Epithelial cell of prostate (primary cell): ENCODE measurements at regions not wholly inside any gene's neighbourhood (a gene's known extent, or its start where the extent isn't known, plus 50 kb on each side); places are given as distances from the start of the nearest gene placed in this dataset.
"Not testable (repeated sequence)": the region's sequence is repeated elsewhere in the genome, so short reads cannot be mapped to it uniquely, and the experiment has no call there.

Source experiments
- DNase-seq: peaks from one replicate; pipeline ENCODE4 v3.0.0-alpha.2; 2011; ENCODE audit warnings: low read depth, low spot score
- H3K27ac ChIP-seq: fragments of 450-650 bp; 2 replicates; pipeline ENCODE4 v1.5.1; 2017; ENCODE audit warnings: mild to moderate bottlenecking

DNA sequence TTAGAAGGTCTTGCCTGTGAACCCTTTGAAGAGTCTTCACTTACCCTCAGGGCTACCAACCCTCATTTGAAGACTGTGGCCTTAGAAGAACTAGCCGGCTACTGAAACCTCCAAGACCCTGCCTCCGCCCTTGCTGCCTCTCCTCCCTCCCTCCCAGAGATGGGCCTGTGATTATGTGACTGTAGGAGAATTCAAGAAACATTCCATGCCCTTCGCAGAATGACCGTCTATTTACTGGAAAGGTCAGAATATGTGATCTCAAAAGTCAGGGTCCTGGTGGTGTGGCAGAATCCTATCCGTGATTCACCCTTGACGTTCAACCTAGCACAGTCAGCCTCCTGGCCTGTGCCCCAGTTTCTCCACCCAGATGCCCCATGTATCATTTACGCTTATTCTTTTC lies 109.6 kb downstream of the CTNND1 start:
- no peak overlapping the region for H3K27ac ChIP-seq
- no peak for DNase-seq

DNA sequence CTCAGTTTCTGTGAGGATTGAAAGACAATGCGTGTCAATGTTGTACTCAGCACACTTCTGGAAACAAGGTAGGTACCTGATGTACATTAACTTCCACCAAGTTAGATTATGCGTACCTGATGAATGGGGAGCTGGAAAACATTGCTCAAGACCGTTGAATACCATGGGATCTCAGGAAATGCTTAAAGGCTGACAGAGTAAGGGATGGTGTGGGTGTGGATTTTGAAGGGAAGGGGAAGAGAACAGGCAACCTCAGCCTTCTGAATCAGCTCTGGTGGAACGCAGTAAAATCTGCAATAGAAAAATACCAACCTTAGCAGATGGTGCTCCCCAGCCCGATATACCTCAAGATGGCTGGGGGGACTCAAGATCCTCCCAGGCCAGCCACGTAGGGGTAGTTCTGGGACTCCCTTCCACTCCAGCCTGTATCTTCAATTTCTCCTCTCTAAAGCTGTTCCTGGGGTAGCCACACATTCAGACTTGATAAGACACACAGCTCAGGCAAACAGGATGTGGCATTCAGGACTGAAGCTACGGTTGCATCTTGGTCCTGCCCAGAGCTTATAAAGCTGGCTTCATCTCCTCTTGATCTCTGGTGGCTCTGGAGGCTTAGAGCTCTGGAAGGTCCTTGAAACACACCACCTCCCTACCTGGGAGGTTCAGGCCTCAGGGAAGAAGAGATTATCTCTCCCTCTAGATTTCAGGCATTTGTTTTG lies 111.8 kb downstream of the CTNND1 start:
- DNase-seq, result peak; percentile 24

DNA sequence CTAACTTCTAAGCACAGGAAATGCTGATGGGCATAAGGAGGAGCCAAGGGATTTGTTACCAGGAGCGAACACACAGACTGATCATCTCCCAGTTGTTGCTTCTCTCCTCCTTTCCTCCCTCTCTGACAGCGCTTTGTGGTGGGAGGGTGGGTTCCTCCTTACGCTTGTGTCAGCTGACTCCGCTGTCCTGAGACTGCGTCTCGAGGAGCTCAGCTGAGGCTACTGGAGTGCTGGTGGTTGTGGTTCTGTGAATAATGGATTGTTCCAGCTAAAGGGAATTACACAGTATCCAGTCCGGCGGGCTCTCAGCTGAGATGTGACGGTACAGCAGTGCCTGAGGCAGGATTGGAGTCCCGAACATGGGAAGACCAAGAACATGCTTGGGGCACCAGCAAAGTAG lies 113.4 kb downstream of the CTNND1 start:
- no peak for DNase-seq
- H3K27ac ChIP-seq, result no peak overlapping the region

More for the DNA sequence above, 111.8 kb downstream of the CTNND1 start:
- peak overlapping the region; percentile 88 for H3K27ac ChIP-seq

DNA sequence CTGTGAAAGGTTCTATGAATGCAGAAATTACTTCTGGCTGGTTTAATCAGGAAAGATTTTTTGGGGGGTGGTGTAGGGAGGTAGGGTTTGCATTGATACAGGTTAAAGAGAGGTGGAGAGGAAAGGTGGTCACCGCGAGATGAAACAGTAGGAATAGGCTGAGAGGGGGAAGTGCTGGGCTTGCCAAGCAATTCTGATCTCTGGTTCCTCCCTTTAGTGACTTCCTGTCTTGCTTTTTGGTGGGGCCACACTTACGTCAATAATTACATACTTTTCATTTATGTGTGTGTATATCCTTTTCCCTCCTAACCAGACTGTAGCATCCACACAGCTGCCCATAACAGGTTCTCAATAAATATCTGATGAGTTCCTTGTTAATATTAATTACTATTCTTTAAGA lies 120.0 kb downstream of the CTNND1 start:
- no peak for DNase-seq
- H3K27ac ChIP-seq, result no peak overlapping the region

DNA sequence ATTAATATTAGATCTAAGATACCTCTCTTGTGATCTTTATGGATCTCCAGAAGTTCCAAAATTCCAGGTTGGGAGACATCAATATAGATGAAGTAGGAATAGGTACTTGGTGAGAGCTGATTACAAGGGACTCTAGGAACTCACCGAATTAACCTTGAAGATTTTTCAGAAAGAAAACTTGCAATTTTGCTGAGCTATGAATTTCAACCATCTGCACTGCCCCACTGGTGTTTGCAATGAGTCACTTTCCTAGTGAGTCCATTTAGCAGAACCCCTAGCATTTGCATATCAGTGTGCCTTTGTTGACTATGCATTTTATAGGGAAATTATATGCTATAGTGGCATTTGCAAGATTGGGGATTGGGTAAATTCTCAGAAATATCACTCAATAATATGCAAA lies 122.0 kb downstream of the CTNND1 start:
- no peak overlapping the region for H3K27ac ChIP-seq
- DNase-seq, result no peak

DNA sequence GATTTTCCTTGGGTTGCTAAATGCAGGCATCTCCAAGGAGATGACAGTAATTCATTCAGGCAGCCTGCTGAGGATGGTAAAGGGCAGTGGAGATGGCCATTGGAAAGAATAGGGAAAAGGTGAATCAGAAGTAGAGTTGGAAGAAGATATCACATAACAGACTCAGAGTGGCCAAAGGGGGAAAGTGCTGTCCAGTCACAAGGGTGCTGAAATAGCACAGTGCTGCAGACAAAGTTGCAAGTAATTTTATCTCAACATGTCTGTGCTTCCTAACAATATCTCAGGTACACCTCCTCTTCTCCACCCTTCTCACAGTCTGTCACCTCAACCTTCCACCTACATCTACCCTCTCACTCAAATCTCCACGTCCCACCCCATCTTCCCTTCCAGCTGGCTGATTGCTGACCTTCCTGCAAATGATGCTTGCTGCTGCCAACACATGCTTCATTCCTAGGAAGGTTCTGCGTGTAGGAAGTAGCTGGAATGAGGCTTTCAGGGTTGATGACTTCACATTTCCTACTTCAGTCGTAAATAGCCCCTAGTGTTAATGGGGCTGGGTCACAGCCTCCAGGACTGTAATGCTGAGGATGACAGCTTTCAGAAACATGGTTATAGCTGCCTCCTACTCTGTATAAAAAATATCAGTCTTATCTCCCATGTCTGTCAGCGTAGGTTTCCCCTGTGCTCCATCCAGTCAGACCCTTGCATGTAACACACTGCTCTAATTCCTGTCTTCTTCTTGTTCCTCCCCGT lies 123.9 kb downstream of the CTNND1 start:
- DNase-seq, result no peak
- H3K27ac ChIP-seq, result no peak overlapping the region

DNA sequence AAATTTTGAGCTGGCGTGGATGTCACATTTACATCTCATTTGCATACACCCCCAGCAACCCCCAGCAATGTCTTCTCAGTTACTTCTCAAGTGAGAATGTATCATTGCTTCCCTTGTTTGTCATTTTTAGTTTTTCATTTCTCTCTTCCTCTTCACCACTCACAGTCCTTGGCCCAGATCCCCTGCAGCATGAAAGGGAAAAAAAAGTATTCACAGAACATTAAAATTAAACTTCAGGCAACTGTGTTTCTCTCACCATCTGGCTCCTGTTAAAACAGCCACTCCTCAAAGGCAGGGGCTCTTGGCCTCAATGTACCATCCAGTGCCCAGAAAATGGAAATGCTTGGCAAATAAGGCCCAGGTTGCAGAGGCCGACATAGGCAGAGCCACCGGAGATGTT lies 126.8 kb downstream of the CTNND1 start:
- no peak for DNase-seq
- H3K27ac ChIP-seq, result no peak overlapping the region

DNA sequence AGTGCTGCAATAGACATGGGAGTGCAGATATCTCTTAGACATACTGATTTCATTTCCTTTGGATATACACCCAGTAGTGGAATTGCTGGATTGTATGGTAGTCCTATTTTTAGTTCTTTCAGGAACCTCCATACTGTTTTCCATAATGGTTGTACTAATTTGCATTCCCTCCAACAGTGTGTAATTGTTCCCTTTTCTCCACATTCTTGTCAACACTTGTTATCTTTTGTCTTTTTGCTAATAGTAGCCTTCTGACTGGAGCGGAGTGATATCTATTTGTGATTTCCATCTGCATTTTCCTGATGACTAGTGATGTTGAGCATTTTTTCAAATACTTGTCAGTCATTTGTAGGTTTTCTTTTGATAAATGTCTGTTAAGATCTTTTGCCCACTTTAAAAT lies 128.9 kb downstream of the CTNND1 start:
- DNase-seq, result no peak
- no peak overlapping the region for H3K27ac ChIP-seq

DNA sequence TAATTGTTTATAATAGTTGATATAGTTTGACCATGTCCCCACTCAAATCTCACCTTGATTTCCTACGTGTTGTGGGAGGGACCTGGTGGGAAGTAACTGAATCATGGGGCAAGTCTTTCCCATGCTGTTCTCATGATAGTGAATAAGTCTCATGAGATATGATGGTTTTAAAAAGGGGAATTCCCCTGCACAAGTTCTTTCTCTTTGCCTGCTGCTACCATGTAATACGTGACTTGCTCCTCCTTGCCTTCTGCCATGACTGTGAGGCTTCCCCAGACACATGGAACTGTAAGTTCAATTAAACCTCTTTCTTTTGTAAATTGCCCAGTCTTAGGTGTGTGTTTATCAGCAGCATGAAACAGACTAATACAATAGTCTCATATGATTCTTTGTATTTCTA lies 130.5 kb upstream of the OR9Q1 start:
- not testable (repeated sequence) for DNase-seq, H3K27ac ChIP-seq

DNA sequence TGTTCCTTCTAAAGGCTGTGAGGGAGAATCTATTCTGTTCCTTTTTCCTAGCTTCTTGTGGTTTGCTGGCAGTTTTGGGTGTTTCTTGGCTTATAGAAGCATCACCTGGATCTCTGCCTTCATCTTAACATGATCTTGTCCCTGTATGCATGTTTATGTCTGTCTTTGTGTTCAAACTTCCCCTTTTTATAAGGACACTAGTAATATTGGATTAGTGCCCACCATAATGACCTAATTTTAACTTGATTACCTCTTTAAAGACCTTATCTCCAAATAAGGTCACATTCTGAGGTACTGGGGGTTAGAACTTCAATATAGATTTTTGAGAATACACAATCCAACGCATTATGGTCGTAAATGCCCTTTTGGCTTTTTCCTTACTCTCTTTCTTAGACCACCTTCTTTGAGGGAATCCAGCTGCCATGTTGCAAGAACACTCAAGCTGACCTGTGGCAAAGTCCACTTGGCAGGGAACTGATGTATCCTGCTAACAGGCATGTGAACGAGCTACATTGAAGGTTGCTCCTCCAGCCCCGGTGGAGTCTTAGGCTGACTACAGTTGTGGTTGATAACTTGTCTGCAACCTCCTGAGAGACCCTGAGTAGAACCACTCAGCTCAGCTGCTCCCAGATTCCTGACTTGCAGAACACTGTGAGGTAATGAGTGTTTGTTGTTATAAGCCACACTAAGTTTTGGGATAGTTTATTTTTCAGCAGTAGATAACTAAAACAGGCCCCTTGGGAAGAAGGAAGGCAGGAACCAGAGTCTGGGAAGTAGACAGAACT lies 127.1 kb upstream of the OR9Q1 start:
- DNase-seq, result no peak
- no peak overlapping the region for H3K27ac ChIP-seq

DNA sequence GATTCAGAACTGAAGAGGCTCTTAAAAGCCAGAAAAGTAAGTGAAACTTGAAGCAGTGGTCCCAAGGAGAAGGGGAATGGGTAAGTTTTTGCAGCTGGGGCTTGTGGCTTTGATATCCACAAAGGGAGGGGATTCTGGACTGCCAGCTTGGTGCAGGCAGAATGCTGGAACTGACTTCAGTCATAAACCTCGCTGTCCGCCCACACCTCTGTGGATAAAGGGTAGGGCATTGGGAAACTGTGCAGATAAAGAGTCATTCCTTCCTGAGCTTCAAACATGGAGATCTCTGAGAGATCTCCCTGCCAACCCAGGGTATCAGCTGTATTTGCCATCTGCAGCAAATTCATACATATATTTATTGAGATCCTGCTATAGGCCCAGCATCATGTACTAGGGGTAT lies 124.3 kb upstream of the OR9Q1 start:
- H3K27ac ChIP-seq, result peak overlapping the region; percentile 90
- no peak for DNase-seq

DNA sequence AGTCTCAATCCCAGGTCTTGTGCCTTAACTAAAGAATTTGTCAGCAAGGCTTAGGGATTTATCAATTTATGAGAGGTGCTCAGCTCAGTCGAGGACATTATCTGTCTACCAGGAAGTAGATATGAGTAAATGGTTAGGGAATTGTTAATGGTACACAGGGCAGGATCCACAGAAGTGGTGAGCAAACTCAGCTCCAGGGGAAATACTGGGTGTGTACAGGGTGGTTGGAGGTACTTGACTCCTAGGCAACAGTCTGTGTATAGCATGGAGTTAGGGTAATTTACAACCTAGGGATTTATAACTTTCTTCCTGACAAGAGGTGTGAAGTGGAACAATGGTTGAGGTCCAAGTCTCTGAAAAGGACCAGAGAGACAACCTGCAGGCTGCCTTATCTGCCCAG lies 123.4 kb upstream of the OR9Q1 start:
- H3K27ac ChIP-seq, result peak overlapping the region; percentile 90
- DNase-seq, result peak; percentile 80

DNA sequence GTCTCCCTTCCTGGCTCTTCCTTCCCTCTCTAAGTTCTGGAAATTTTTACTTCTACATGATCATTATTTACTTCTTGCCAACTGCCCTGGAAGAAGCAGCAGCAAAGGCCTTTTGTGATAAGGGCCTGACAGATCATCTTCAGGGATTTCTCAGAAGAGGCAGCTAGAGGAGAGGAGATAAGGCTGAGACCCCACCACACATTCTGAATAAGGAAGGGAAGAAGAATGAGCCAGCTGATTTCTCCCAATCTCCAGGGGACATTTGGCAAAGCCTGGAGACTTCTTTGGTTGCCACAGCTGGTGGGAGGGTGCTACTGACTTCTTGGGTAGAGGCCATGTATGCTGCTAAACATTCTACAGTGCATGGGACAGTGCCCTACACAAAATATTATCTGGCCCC lies 122.4 kb upstream of the OR9Q1 start:
- peak overlapping the region; percentile 90 for H3K27ac ChIP-seq

DNA sequence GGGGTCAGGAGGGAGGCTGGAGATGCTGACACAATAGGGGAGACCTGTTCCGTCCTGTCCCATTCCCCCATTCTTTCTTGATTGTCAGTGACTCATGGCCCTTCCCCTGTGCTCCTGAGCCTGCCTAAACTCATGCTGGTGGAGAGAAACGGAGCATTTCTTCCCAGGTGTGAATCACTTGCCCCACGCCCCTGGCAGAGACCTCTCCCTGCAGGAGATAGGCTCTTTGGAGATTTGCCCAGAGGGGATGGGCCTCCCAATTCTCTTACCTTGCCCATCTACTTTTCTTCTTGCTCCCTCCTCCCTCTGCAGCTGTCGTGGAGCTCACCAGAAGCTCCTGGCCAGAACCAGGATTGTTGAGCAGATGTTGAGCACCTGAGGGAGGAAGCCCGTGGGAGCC lies 121.9 kb upstream of the OR9Q1 start:
- peak; percentile 84 for DNase-seq

More for the DNA sequence above, 122.4 kb upstream of the OR9Q1 start:
- no peak for DNase-seq

DNA sequence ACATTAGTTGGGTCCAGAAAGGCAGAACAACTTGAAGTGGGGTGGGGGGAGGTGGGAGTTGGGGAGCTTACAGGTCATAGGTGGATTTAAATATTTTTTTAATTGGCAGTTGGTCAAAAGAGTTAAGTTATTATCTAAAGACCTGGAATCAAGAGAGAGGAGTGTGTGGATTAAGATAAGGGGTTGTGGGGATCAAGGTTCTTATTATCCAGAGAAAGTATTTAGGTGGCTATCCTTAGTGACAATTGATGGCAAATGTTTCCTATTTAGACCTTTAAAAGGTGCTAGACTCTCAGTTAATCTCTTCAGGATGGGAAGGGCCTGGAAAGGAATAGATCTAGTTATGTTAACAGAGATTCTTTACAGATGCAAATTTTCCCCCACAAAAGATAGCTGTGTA lies 120.7 kb upstream of the OR9Q1 start:
- no peak for DNase-seq
- H3K27ac ChIP-seq, result peak overlapping the region; percentile 90

More for the DNA sequence above, 121.9 kb upstream of the OR9Q1 start:
- peak overlapping the region; percentile 90 for H3K27ac ChIP-seq

DNA sequence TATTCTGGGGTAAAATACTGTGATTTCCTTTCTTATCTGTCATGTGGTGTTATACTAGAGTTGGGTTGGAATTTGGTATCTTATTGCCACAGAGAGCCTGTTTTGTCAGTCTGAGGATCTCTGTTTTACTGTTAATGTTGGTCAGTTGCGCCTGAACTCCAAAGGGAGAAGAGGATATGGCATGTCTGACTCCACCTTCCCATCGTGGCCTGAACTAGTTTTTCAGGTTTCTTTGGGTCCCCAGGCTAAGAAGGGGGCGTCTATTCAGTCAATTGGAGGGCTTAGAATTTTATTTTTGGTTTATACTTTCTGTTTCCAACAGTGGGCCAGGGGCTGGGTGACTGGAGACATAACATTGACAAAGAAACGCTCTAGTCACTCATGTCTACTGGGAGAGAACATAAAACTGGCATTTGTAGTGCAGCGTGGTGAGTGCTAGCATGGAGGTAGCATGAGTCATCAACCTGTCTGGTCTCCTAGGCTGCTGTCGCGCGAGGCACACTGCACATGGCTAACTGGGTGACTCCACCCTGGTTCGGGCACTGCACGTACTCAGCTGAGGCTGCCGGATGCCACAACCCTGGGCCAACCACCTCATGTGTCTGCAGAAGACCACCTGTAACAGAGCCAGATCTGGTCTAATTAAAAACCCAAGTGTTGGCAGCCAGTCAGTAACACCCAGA lies 120.1 kb upstream of the OR9Q1 start:
- H3K27ac ChIP-seq, result peak overlapping the region; percentile 90
- peak; percentile 86 for DNase-seq

DNA sequence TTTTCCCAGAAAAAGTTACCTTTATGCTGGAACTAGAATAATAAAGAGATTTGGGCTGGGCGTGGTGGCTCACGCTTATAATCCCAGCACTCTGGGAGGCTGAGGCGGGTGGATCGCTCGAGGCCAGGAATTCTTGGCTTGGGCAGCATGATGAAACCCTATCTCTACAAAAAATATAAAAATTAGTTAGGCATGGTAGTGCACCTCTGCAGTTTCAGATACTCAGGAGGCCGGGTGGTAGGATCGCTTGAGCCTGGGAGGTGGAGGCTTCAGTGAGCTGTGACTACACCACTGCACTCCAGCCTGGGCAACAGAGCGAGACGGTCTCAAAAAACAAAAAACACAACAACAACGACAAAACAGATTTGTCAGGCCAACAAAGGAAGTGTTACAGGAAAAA lies 119.3 kb upstream of the OR9Q1 start:
- DNase-seq, result no peak
- H3K27ac ChIP-seq, result peak overlapping the region; percentile 90

DNA sequence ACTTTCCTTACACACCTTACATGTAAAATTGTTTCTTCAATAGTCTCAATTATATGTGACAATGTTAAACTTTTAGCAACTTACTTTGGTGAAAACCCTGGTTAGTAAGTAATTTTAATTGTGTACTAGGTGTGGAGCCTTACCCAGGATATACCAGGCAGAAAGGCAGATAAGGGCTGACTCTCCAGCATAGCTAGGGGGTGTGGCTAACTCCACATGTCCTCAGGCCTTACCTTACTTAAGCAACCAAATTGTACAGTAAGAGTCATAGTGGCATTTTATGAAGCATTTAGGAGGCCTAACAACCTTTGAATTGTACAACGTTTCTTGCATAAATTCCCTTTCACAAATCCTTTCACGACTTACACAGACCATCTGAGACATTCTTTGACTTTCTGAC lies 118.2 kb upstream of the OR9Q1 start:
- H3K27ac ChIP-seq, result peak overlapping the region; percentile 90
- peak; percentile 22 for DNase-seq

DNA sequence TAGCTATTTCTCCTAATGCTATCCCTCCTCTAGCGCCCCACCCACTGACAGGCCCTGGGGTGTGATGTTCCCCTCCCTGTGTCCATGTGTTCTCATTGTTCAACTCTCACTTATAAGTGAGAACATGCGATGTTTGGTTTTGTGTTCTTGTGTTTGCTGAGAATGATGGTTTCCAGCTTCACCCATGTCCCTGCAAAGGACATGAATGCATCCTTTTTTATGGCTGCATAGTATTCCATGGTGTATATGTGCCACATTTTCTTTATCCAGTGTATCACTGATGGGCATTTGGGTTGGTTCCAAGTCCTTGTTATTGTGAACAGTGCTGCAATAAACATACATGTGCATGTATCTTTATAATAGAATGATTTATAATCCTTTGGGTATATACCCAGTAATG lies 115.3 kb upstream of the OR9Q1 start:
- not testable (repeated sequence) for DNase-seq, H3K27ac ChIP-seq

DNA sequence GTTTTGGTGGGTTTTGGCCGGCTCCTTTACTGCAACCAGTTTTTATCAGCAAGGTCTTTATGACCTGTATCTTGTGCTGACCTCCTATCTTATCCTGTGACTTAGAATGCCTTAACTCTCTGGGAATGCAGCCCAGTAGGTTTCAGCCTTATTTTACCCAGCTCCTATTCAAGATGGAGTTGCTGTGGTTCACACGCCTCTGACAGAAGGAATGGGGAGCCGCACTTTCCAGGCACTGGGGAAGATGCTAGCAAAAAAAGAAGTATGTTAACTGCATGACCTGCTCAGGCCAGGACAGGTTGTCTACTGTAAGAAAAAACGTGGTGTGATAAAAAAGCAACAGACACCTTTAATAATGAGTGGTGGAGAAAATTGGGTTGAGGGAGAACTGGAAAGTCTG lies 112.2 kb upstream of the OR9Q1 start:
- DNase-seq, H3K27ac ChIP-seq: not testable (repeated sequence)
